Frontal cortex (tissue), 3 donors: ENCODE measurements at regions not wholly inside any gene's neighbourhood (a gene's known extent, or its start where the extent isn't known, plus 50 kb on each side); places are given as distances from the start of the nearest gene placed in this dataset.
"Not testable (repeated sequence)": the region's sequence is repeated elsewhere in the genome, so short reads cannot be mapped to it uniquely, and the experiment has no call there.

ENCODE experiments used
- DNase-seq, 2 donors: peaks; one replicate each; pipeline ENCODE4 v3.0.0; 2012; ENCODE audit warnings: low spot score in 2 of 2
- FAIRE-seq: peaks from 2 replicates; lab custom pipeline; 2012; peaks lifted over from hg19 to GRCh38; lab: Jason Lieb, UNC
- donor health status: control.
- donor health status: control.
- donor health status: control.

DNA sequence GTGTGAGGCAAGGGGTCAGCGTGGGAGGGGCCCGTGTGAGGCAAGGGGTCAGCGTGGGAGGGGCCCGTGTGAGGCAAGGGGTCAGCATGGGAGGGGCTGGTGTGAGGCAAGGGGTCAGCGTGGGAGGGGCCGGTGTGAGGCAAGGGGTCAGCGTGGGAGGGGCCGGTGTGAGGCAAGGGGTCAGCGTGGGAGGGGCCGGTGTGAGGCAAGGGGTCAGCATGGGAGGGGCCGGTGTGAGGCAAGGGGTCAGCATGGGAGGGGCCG lies 119.2 kb downstream of the SEPTIN14 start:
- not testable (repeated sequence) for FAIRE-seq

DNA sequence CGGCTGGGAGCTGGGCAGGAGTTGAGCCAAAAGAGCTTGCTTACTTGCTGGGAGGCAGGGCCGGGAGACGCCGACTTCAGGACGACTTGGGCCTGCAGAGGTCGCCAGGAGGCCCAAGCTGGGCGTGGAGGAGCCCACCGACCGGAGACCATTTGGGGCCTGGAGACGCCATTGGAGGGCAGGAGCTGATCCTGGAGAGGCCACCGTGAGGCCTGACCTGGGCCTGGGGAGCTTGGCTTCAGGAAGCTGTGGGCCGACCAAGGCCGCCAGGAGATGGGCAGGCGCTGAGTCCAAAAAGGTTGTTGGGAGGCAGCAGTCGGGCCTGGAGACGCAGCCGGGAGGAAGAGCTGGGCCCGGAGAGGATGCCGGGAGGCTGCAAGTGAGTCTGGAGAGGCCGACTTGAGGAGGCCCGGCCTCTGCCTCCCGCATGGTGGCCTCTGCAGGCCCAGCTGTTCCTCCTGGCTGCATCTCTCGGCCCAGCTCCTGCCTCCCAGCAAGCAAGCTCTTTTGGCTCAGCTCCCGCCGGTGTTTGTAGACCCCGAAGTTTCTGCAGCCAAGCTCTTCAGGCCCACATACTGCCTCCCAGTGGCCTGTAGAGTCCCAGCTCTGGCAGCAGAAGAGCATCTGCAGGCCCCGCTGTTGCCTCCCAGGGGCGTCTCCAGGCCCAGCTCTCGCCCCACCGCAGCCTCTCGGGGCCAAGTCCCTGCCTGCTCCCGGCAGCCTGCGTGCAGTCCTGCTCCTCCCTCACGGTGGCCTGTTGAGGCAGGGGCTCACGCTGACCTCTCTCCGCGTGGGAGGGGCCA lies 119.7 kb downstream of the SEPTIN14 start:
- not testable (repeated sequence) for DNase-seq, FAIRE-seq

More for the DNA sequence above, 119.2 kb downstream of the SEPTIN14 start:
- not testable (repeated sequence) for DNase-seq

- DNase-seq, FAIRE-seq: not testable (repeated sequence)
These were observed 120.6 kb downstream of the SEPTIN14 start for GRCh38 chr7:55741721-55742631.

- DNase-seq, FAIRE-seq: not testable (repeated sequence)
These were observed 121.8 kb downstream of the SEPTIN14 start for GRCh38 chr7:55740633-55741250.

- not testable (repeated sequence) for DNase-seq, FAIRE-seq
These were observed 122.5 kb downstream of the SEPTIN14 start for GRCh38 chr7:55740053-55740452.

DNA sequence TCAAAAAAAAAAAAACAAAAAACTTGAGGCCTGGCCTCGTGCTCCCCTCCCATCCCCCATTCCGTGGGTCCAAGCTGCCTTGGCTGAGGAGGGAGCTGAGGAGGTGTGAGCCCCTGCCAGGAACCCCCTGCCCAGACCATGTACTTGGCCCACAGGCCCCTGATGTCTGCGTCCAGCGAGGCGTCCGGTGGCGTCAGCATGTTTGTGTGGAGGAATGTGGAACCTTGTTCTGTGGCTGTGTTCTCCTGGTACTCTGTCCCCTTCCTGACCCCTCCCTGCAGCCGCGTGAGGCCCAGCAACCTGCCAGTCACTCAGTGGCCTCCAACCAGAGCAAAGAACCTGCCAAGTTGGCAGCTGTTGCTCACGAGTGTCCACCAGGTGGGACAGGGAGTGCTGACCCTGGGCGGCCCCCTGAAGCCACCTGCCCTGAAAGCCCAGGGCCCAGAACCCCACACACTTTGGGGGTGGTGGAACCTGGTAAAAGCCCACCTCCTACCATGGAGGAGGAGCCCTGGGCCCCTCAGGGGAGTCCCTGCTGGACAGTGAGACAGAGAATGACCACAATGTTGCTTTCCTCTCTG lies 125.8 kb downstream of the SEPTIN14 start:
- not testable (repeated sequence) for FAIRE-seq, DNase-seq

DNA sequence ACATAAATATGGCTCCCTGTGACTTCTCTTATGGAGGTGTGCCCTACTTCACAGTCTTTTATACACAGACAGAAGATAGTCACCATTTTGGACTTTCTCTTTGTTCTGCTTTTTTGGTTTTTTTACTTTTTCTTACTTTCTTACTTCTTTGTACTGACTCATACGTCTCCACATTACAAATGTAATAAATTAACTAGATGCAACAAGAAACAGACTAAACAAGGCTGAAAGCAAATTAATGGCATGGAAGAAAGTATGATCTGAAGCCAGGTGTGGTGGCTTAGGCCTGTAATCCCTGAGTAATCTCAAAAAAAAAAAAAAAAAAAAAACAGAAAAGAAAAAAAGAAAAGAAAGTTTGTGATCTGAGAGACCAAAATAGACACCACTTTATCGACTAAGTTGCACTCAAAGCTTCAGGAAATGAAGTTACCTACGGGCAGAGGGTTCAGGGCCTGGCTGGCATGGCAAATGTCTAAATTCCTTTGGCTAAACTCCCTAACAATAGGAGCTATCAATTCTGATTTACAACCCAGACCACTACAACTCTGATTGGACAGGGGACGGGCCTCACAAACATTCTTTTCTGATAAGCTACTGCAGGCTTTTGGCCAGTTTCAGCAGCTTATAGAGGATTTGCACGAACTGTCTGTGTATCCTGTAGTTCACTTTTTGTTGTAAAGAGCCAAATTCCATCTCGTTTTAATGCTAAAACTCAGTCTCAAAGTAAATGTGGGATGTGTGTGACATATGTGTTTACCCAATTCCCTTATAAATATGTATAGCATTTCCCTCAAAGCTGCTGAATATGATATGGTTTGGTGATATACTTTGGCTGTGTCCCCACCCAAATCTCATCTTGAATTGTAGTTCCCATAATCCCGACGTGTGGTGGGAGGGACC lies 129.1 kb downstream of the SEPTIN14 start:
- DNase-seq: no peak

DNA sequence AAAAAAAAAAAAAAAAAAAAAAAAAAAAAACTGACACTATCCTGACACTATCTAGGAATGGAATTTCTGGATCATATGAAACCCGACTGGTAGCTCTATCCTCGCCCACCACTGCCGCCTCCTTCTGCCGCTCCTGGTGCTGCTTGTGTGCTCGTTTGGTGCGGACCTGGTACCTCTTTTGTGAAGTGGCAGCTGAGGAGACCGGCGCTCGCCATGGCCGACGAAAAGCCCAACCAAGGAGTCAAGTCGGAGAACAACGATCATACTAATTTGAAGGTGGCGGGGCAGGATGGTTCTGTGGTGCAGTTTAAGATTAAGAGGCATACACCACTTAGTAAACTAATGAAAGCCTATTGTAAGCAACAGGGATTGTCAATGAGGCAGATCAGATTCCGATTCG lies 130.6 kb downstream of the SEPTIN14 start:
- DNase-seq (no peak), FAIRE-seq (no peak)

More for the DNA sequence above, 129.1 kb downstream of the SEPTIN14 start:
- FAIRE-seq: no peak

GRCh38 chr7:55730197-55730596 lies 132.4 kb downstream of the SEPTIN14 start:
- FAIRE-seq (no peak), DNase-seq (no peak)

- DNase-seq (no peak), FAIRE-seq (no peak)
These were observed 139.0 kb downstream of the SEPTIN14 start for GRCh38 chr7:55723621-55723941.

- not testable (repeated sequence) for DNase-seq, FAIRE-seq
These were observed 139.5 kb downstream of the SEPTIN14 start for GRCh38 chr7:55722874-55723620.

GRCh38 chr7:55721004-55721403 lies 141.5 kb downstream of the SEPTIN14 start:
- DNase-seq, FAIRE-seq: not testable (repeated sequence)

GRCh38 chr7:55715247-55715867 lies 143.1 kb upstream of the VOPP1 start:
- FAIRE-seq, DNase-seq: not testable (repeated sequence)

DNA sequence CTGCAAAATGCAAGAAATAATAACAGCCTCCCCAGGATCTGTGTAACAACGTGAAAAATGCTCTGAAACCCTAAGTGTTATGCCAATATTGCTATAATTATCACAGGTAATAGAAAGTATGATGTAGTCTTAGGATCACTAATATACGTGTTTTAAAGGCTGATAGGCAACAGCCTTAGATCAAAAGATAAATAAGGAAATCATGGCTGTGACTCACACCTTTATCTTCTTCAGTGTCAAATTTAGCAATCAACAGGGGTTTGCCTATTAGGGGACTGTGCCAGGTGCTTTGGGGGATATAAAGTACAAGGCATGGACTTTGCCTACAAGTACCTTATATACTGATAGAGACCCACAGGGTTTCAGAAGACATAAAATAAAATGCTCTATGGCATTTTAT lies 142.1 kb upstream of the VOPP1 start:
- DNase-seq, FAIRE-seq: not testable (repeated sequence)

DNA sequence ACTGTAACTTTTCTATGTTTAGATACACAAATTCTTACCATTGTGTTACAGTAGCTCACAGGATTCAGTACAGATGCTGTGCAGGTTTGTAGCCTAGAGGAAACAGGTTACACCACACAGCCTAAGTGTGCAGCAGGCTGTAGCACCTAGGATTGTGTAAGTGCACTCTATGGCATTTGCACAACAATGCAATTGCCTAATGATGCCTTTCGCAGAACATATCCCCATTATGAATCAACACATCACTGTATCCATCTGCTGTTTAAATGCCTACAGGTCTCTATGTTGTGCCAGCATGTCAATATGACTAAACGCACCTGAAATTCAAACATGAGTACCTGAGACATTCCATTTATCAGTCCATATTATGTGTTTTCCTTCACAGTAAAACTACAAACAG lies 138.0 kb upstream of the VOPP1 start:
- not testable (repeated sequence) for FAIRE-seq

GRCh38 chr7:55708028-55708427 lies 135.7 kb upstream of the VOPP1 start:
- not testable (repeated sequence) for FAIRE-seq, DNase-seq

More for the DNA sequence above, 138.0 kb upstream of the VOPP1 start:
- DNase-seq: not testable (repeated sequence)

DNA sequence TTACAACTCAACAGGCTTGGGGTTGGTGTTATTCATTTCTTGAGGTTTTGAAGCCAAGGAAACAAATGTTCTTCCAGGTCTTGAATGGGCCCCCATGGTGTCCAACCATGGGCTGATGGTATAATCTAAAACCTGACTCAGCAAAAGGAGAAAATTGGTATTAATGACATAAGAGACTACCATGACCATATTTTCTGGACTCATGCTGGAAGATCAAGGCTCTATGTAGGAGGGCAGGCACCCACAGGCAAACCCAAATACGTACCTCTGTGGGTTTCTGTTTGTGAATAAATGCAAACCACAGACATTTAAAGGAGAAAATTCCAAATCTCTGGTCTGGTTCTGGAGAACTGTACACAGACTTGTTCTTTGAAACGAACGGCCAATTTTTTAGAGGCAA lies 135.1 kb upstream of the VOPP1 start:
- FAIRE-seq: not testable (repeated sequence)

More for the DNA sequence above, 135.1 kb upstream of the VOPP1 start:
- DNase-seq: not testable (repeated sequence)
